H9 (cell line): ENCODE measurements at regions not wholly inside any gene's neighbourhood (a gene's known extent, or its start where the extent isn't known, plus 50 kb on each side); places are given as distances from the start of the nearest gene placed in this dataset.

ENCODE experiments used
- DNase-seq: peaks from one replicate; pipeline ENCODE4 v3.0.0-alpha.2; 2017
- H2AFZ ChIP-seq: one replicate; pipeline ENCODE4 v1.6.1; 2013; ENCODE audit warnings: mild to moderate bottlenecking, low read length, control low read depth, moderate library complexity
- H2AK5ac ChIP-seq: 2 replicates; pipeline ENCODE4 v1.6.1; 2013; ENCODE audit warnings: low read length, control low read depth, mixed read lengths; ENCODE audit not compliant: insufficient read length
- H2BK120ac ChIP-seq: one replicate; pipeline ENCODE4 v1.6.1; 2013; ENCODE audit warnings: low read depth, mild to moderate bottlenecking, low read length, control low read depth, inconsistent platforms; ENCODE audit not compliant: poor library complexity, severe bottlenecking
- H2BK12ac ChIP-seq: 2 replicates; pipeline ENCODE4 v1.6.1; 2013; ENCODE audit warnings: low read length, control low read depth, mixed read lengths, low read depth; ENCODE audit not compliant: insufficient read length
- H2BK15ac ChIP-seq: 2 replicates; pipeline ENCODE4 v1.6.1; 2013; ENCODE audit warnings: low read depth, low read length, control low read depth
- H2BK20ac ChIP-seq: one replicate; pipeline ENCODE4 v1.6.1; 2013; ENCODE audit warnings: low read depth, mild to moderate bottlenecking, low read length, control low read depth, inconsistent platforms; ENCODE audit not compliant: poor library complexity, severe bottlenecking
- H2BK5ac ChIP-seq: 2 replicates; pipeline ENCODE4 v1.6.1; 2013; ENCODE audit warnings: low read length, control low read depth, mixed read lengths; ENCODE audit not compliant: insufficient read length
- H3K14ac ChIP-seq: 2 replicates; pipeline ENCODE4 v1.6.1; 2013; ENCODE audit warnings: low read length, control low read depth; ENCODE audit not compliant: insufficient read depth
- H3K18ac ChIP-seq: 2 replicates; pipeline ENCODE4 v1.6.1; 2013; ENCODE audit warnings: low read depth, mild to moderate bottlenecking, mixed read lengths, low read length, control low read depth; ENCODE audit not compliant: insufficient read length
- H3K23ac ChIP-seq: 2 replicates; pipeline ENCODE4 v1.6.1; 2013; ENCODE audit warnings: low read length, control low read depth, mixed read lengths, low read depth; ENCODE audit not compliant: insufficient read length
- H3K23me2 ChIP-seq: 2 replicates; pipeline ENCODE4 v1.6.1; 2013; ENCODE audit warnings: low read depth, mild to moderate bottlenecking, mixed read lengths, low read length, control low read depth; ENCODE audit not compliant: insufficient read length, poor library complexity, severe bottlenecking
- H3K27ac ChIP-seq: 2 replicates; pipeline ENCODE4 v1.5.1; 2013; ENCODE audit warnings: low read length, control low read depth, mixed read lengths, low read depth; ENCODE audit not compliant: insufficient read length
- H3K27me3 ChIP-seq: 2 replicates; pipeline ENCODE4 v1.6.1; 2013; ENCODE audit warnings: low read length, control low read depth, inconsistent platforms; ENCODE audit not compliant: insufficient read depth
- H3K4ac ChIP-seq: 2 replicates; pipeline ENCODE4 v1.6.1; 2013; ENCODE audit warnings: low read depth, mild to moderate bottlenecking, control low read depth, inconsistent platforms, low read length, moderate library complexity
- H3K4me1 ChIP-seq: 2 replicates; pipeline ENCODE4 v1.6.1; 2013; ENCODE audit warnings: low read length, control low read depth, inconsistent platforms; ENCODE audit not compliant: insufficient read depth
- H3K4me2 ChIP-seq: 2 replicates; pipeline ENCODE4 v1.6.1; 2013; ENCODE audit warnings: low read length, control low read depth, mixed read lengths; ENCODE audit not compliant: insufficient read length, insufficient read depth
- H3K56ac ChIP-seq: 2 replicates; pipeline ENCODE4 v1.6.1; 2013; ENCODE audit warnings: low read depth, mild to moderate bottlenecking, mixed read lengths, low read length, control low read depth; ENCODE audit not compliant: insufficient read length
- H3K79me1 ChIP-seq: 2 replicates; pipeline ENCODE4 v1.6.1; 2013; ENCODE audit warnings: low read depth, mild to moderate bottlenecking, moderate library complexity, low read length, control low read depth, inconsistent platforms; ENCODE audit not compliant: insufficient read depth, poor library complexity, severe bottlenecking
- H3K79me2 ChIP-seq: 2 replicates; pipeline ENCODE4 v1.6.1; 2013; ENCODE audit warnings: low read length, control low read depth, inconsistent platforms; ENCODE audit not compliant: insufficient read depth
- H3K9ac ChIP-seq: 2 replicates; pipeline ENCODE4 v1.6.1; 2013; ENCODE audit warnings: low read length, control low read depth, mixed read lengths; ENCODE audit not compliant: insufficient read length; ENCODE audit errors: extremely low read depth
- H3K9me3 ChIP-seq: one replicate; pipeline ENCODE4 v1.6.1; 2013; ENCODE audit warnings: low read depth, low read length, inconsistent platforms; ENCODE audit not compliant: control insufficient read depth
- H3T11ph ChIP-seq: one replicate; pipeline ENCODE4 v1.6.1; 2013; ENCODE audit warnings: mild to moderate bottlenecking, low read length, control low read depth, inconsistent platforms
- H4K20me1 ChIP-seq: one replicate; pipeline ENCODE4 v1.6.1; 2013; ENCODE audit not compliant: control insufficient read depth, insufficient read length, insufficient read depth
- H4K5ac ChIP-seq: 2 replicates; pipeline ENCODE4 v1.6.1; 2013; ENCODE audit warnings: low read depth, mild to moderate bottlenecking, mixed read lengths, low read length, control low read depth; ENCODE audit not compliant: insufficient read length
- H4K8ac ChIP-seq: replicated peaks from 2 replicates; pipeline ENCODE4 v1.6.1; 2013; ENCODE audit warnings: low read length, control low read depth, mixed read lengths, low read depth; ENCODE audit not compliant: insufficient read length
- H4K91ac ChIP-seq: 2 replicates; pipeline ENCODE4 v1.6.1; 2013; ENCODE audit warnings: low read depth, mild to moderate bottlenecking, moderate library complexity, mixed read lengths, low read length, control low read depth; ENCODE audit not compliant: insufficient read length
- H3K27ac Mint-ChIP-seq, 3 experiments: 2 replicates in 2 of 3; 3 replicates in 1 of 3; pipeline ENCODE4 v1.8.0; 2020 to 2021; ENCODE audit warnings: mixed read lengths in 3 of 3, mild to moderate bottlenecking in 1 of 3, moderate library complexity in 1 of 3
- H3K27me3 Mint-ChIP-seq: 2 replicates; pipeline ENCODE4 v1.8.0; 2021; ENCODE audit warnings: low read depth, mild to moderate bottlenecking, moderate library complexity, mixed read lengths
- H3K36me3 Mint-ChIP-seq, 3 experiments: 2 replicates in 2 of 3; 3 replicates in 1 of 3; pipeline ENCODE4 v1.8.0; 2020 to 2021; ENCODE audit warnings: low read depth in 3 of 3, mixed read lengths in 3 of 3; ENCODE audit not compliant: insufficient read depth in 1 of 3
- H3K4me1 Mint-ChIP-seq, 2 experiments: 2 replicates each; pipeline ENCODE4 v1.8.0; 2020; ENCODE audit warnings: mixed read lengths in 2 of 2
- H3K4me3 Mint-ChIP-seq, 2 experiments: 2 replicates in 1 of 2; 3 replicates in 1 of 2; pipeline ENCODE4 v1.8.0; 2020 to 2021; ENCODE audit warnings: mild to moderate bottlenecking in 2 of 2, mixed read lengths in 2 of 2, moderate library complexity in 1 of 2
- H3K9me3 Mint-ChIP-seq, 2 experiments: 2 replicates in 1 of 2; 3 replicates in 1 of 2; pipeline ENCODE4 v1.8.0; 2020; ENCODE audit warnings: mild to moderate bottlenecking in 2 of 2, mixed read lengths in 2 of 2, moderate library complexity in 1 of 2
- CTCF ChIP-seq: fragments of 200-600 bp; sonication (generic); conservative IDR thresholded peaks from 3 replicates; pipeline ENCODE4 v1.8.0; 2021; ENCODE audit warnings: antibody characterized with exemption, mild to moderate bottlenecking
- WGBS: extraction: QIAGEN DNeasy Blood & Tissue Kit; methylation state at CpG from one replicate; pipeline ENCODE4 v1.1.7; 2013; ENCODE audit warnings: missing lambda C conversion rate, low lambda C conversion rate, mixed read lengths; ENCODE audit not compliant: insufficient read length; ENCODE audit errors: extremely low coverage; 5-methylcytosine and 5-hydroxymethylcytosine counted together

DNA sequence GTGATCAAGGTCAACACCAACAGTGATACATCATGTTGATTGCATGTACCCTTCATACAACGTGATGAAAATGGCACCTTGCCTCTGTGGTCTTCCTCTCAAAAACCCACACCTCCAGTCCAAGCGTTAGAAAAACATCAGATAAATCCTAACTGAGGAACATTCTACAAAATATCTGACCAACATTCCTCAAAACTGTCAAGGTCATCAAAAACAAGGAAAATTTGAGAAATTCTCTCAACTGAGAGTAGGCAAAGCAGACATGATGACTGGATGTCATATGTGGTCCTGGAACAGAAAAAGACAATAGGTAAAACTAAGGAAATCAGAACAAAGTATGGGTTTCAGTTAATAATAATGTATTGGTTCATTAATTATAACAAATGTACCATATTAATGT is 64.0 kb upstream of the POU2AF1 start:
- no peaks in the 10 kb centered on the region for H3K79me1 ChIP-seq
- no peaks in the 10 kb centered on the region for H3K36me3 Mint-ChIP-seq
- peaks cover 16 to 17% of the 10 kb centered on the region in 2 experiments for H3K4me1 Mint-ChIP-seq
- H2AK5ac ChIP-seq, result no peak overlapping the region
- no peak overlapping the region for H4K5ac ChIP-seq
- H3K9me3 Mint-ChIP-seq, result no peaks in the 10 kb centered on the region
- no peaks in the 10 kb centered on the region for H3K23me2 ChIP-seq
- H2BK20ac ChIP-seq, result no peak overlapping the region
- no peak overlapping the region for H3K14ac ChIP-seq
- no peak overlapping the region for H3K4me3 Mint-ChIP-seq
- peaks cover 6% of the 10 kb centered on the region for H3K27me3 Mint-ChIP-seq
- H3K4me2 ChIP-seq, result no peak overlapping the region
- no peak overlapping the region for H2BK5ac ChIP-seq
- H4K91ac ChIP-seq, result no peak overlapping the region
- no peak overlapping the region for H2BK15ac ChIP-seq
- no peak overlapping the region for H3K27ac ChIP-seq
- H3K4ac ChIP-seq, result no peak overlapping the region
- DNase-seq, result no peak
- TF ChIP-seq CTCF, result no peak
- no peak overlapping the region for H3K23ac ChIP-seq
- H2BK120ac ChIP-seq, result no peak overlapping the region
- H4K8ac ChIP-seq, result no peak overlapping the region
- no peak overlapping the region for H3K18ac ChIP-seq
- H3K4me1 ChIP-seq, result no peaks in the 10 kb centered on the region
- no peaks in the 10 kb centered on the region for H3K79me2 ChIP-seq
- no peak overlapping the region for H2AFZ ChIP-seq
- no peaks in the 10 kb centered on the region for H4K20me1 ChIP-seq
- no CpG with 5 or more reads among the region's 2 CpGs for WGBS
- H3K9me3 ChIP-seq, result no peaks in the 10 kb centered on the region
- no peak overlapping the region for H3T11ph ChIP-seq
- no peaks in the 10 kb centered on the region for H3K27me3 ChIP-seq
- no peak overlapping the region for H2BK12ac ChIP-seq
- H3K9ac ChIP-seq, result no peak overlapping the region
- H3K56ac ChIP-seq, result no peak overlapping the region
- no peak overlapping the region for H3K27ac Mint-ChIP-seq
